ENCODE measurements at regions not wholly inside any gene's neighbourhood (a gene's known extent, or its start where the extent isn't known, plus 50 kb on each side); places are given as distances from the start of the nearest gene placed in this dataset.
A peak's percentile ranks its signal among the peaks of the same experiment; 100 is the strongest.

GRCh38 chr9:91098203-91098850, 263.4 kb downstream of the AUH start:
- DNase-seq (ENCODE audit: low spot score), result no peak

GRCh38 chr9:91099436-91099835, 262.3 kb downstream of the AUH start:
- DNase-seq (ENCODE audit: low spot score), result no peak

GRCh38 chr9:91100878-91101450, 260.8 kb downstream of the AUH start:
- DNase-seq (ENCODE audit: low spot score), result no peak

DNA sequence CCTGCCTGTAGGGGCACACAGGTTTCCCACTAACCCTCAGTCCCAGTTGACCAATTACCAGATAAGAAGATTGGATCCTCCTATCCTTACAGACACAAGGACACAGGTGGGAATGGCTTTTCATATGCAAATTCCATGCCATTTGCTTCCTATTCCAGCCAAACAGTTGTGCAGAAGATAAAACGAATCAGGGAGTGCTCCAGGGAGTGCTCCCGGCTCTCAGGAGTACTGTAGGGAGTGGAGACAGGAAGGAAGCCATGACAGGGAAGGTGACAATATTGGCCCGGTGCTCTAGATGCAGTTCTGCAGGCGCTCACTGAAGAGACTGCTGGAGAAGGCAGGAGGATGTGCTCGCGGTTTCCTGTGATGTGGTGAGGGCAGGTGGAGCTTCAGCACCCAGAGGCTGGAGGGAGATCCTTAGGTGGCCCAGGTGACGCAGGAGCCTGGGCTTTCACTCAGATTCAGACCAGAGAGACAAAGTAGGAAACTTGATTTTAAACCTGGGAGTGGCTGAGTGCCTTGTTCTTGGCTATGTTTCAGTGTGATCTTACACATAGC, 260.0 kb downstream of the AUH start:
- DNase-seq (ENCODE audit: low spot score), result no peak

DNA sequence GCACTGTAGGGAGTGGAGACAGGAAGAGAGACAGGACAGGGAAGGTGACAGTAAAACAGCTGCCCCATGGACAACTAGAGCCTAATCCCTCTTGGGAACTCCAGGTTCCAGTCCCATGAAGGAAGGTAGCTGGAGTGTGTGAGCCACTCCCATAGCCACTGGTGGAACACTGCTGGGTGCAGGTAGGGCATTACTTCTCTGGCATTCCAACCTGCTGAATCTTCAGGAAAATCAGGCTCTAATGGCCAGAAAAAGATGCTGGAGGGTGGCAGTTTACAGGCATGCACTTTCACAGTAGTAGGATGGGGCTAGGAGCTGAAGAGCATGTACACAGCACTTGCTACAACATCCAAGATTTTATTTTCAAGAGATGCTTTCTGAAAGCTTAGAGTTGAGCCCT, 259.4 kb downstream of the AUH start:
- no peak for DNase-seq (ENCODE audit: low spot score)

DNA sequence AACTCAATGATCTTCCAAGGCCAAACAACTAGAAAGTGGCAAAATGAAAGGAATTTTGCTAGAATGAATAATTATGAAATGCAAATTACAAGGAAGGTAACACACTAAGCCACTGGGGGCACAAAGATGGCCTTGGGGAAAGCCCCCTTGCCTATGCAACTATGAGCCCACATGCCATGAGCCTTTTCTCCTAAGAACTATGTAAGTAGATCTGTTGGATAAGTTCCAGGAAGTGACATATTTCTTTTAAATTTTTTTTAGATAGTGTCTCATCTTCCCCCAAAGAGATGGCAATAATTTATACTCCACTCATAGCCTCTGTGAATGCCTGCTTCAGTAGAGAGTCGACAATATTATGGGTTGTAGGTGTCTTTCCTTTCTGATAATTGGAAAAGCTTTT, 257.8 kb downstream of the AUH start:
- no peak for DNase-seq (ENCODE audit: low spot score)

DNA sequence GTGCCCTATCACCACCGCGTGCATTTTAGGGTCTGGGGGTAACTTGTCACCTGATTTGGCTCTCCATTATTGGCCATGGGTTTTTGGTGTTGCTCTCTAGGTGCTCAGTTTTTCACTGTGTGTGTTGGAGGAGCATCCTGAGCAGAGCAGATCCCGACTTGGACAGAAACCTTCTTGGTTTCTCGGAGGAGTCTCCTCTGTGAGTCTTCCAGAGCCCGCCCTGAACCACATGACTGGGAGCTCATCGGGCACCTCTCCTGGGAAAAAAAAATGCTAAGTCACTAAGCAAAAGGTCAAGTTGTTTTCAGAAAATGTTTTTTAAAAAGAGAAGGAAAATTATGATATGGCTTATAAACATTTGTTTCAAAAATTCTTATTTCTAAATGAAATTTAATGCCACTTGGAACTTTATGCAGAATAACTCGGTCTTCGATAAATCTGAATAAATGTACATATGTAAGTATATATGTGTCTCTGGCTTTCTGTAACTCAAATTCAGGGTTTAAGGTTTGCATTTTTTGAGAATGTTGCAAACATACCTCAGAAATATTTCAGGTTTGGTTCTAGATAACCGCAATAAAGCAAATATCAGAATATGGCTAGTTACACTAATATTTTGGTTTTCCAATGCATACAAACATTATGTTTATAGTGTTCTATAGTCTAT, 255.2 kb downstream of the AUH start:
- no peak for DNase-seq (ENCODE audit: low spot score)

DNA sequence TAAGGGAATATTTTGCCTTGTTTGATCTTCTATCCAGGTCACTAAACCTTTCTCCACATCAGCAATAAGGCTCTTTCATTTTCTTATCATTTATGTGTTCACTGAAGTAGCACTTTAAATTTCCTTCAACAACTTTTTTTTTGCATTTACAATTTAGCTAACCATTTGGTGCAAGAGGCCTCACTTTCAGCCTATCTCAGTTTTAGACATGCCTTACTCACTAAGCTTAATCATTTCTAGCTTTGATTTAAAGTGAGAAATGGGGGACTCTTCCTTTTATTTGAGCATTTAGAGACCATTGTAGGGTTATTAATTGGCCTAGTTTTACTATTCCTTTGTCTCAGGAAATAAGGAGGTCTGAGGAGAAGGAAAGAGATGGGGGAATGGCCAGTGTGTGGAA, 250.5 kb downstream of the AUH start:
- DNase-seq (ENCODE audit: low spot score), result no peak

DNA sequence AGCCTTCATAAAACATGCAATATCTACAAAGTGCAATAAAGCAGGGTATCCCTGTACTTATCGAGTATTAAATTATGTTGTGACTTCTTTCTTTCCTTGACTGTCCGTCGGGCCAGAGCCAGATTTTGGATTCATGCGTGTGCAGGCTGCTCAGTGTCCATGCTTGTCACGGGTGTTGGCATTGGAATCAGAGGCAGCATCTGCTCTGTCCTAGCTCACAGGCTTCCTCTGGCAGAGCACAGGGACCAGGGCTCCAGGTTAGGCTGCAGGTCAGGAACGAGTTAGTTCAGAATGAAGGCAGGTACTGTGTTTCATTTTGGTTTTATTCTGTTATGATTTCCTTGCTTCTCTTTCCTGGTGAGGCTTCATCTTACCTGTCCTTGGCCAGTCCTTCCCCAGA, 249.8 kb downstream of the AUH start:
- no peak for DNase-seq (ENCODE audit: low spot score)

- DNase-seq (ENCODE audit: low spot score), result no peak
Observed at GRCh38 chr9:91113016-91113415, 248.7 kb downstream of the AUH start.

DNA sequence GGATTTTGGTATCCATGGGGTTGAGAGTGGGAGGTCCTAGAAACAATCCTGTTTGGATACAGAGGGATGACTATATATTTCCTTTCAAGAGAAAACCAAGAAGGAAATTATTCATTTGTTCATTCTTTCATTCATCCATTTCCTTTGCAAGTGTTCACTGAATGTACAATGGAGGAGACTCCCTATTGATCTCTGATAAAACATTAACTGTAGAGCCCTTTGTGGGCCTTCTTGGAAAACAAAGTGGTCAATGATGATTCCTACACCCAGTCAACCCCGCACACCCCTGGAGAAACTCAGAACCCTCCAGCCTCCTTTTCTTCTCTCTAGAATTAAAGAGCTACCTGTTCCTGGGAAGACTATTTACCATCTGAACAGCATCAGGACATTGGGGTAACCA, 247.3 kb downstream of the AUH start:
- no peak for DNase-seq (ENCODE audit: low spot score)

DNA sequence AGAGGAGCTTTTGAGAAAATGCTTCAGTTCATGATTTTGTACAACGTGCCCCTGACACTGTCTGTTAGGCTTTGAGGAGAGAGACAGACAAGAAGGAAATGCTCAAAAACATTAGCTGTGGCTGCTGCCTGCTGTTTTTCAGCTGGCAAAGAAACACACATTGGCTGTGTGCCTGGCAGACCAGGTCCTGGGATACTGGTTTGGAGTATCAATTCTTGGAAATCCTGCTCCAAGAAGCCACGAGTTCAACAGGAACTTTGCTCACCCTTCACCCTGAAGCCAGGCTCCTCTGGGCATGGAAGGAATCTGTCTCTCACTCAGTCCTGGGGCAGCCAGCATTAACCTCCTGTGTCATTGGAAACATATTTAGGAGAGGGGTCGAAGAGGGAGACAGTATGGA, 245.5 kb downstream of the AUH start:
- DNase-seq (ENCODE audit: low spot score), result no peak

DNA sequence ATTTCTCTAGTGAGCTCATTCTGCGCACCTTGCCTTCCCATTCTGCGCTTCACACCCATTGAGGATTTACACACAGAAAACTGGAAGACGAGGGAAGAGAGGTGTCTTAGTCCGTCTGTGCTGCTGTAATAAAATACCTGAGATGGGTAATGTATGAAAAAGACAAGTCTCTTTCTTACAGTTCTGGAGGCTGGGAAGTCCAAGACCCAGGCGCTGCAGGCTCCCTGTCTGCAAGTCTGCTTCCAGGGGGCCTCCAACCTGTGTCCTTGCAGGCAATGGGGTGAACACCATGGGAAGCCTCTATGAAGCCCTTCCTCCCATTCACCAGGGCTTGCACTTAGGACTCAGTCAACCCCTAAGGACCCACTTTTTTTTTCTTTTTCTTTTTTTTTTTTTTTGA, 245.0 kb downstream of the AUH start:
- DNase-seq (ENCODE audit: low spot score), result no peak

GRCh38 chr9:91117474-91117891, 244.2 kb downstream of the AUH start:
- DNase-seq (ENCODE audit: low spot score), result no peak

DNA sequence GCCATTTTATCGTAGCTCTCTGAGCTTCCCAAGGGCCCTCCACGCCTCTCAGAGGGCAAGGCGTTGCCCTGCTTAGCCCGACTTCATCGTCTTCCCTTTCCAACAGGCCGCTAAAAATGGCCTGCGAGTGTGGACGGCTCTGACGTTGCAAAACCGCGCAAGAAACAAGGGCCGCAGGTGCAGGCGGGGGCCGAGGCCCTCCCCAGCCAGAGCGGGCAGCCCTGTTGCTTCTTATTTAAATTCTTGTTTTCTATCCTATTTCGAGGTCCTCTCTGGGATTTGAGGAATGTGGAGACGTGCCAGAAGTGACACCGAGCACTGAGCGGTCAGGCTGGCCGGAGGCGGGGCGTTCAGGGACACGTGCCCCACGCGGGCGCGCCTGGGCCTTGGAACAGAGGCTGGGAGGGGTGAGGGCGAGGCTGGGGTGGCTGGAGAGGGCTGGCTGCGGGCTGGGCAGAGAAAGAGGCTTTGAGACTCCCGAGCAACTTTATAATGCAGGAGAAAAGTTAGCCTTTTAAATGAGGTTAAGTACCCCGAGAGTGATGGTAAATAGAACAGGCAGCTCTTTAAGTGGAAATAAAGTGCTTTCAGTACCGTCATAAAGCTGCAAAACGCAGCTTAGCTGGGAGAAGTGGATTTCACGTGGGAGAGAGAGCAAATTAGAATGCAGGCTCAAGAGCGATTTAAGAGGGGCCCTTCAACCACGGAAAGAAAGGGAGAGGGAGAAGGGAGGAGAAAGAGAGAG, 243.6 kb downstream of the AUH start:
- DNase-seq (ENCODE audit: low spot score), result peak; percentile 69

DNA sequence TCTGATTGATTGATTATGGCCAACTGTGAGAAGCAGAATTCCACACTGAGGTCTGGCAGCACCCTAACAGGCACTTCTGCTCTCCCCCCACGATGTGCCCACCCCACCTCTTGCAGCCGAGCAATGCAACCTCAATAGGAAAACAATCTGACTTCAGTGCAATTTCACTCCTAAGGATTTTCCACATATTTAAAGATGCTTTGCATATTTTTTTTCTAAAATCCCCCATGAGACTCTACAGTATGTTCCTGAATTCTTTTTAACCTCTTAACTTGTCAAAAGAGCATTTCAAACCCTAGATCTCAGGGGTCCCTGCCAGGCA, 243.1 kb downstream of the AUH start:
- DNase-seq (ENCODE audit: low spot score), result no peak

DNA sequence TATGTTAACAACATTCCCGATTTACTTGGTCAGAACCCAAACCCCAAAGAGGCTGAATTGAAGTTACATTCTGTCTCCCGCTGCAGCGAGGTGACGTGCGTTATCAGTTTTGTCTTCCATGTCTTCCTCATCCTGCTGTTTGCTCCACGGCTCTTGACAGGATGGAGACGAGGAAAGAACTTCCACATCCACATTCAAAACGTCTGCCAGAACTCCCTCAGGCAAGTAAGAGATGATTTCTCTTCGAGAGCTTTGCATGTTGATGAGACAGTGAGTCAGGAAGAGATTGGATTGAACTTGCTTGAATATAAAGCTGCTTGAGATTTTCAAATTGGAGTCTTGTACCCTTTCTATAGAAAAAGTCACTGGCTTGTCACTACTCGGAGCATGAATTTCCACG, 242.6 kb downstream of the AUH start:
- DNase-seq (ENCODE audit: low spot score), result no peak

GRCh38 chr9:91119679-91120078, 242.0 kb downstream of the AUH start:
- no peak for DNase-seq (ENCODE audit: low spot score)

GRCh38 chr9:91120200-91120599, 241.5 kb downstream of the AUH start:
- no peak for DNase-seq (ENCODE audit: low spot score)

- no peak for DNase-seq (ENCODE audit: low spot score)
Observed at GRCh38 chr9:91122755-91123154, 239.0 kb downstream of the AUH start.

- DNase-seq (ENCODE audit: low spot score), result no peak
Observed at GRCh38 chr9:91126761-91127445, 234.8 kb downstream of the AUH start.

GRCh38 chr9:91127653-91128052, 234.1 kb downstream of the AUH start:
- DNase-seq (ENCODE audit: low spot score), result no peak

Measured in iPS-NIHi11 (cell line).